WTC11 (cell line): ENCODE measurements at regions not wholly inside any gene's neighbourhood (a gene's known extent, or its start where the extent isn't known, plus 50 kb on each side); places are given as distances from the start of the nearest gene placed in this dataset.

Experiments
- ATAC-seq: fragments of 200-7000 bp; cut with Tn5 transposase; 2 replicates; pipeline ENCODE4 v1.10.0; 2021; ENCODE audit warnings: mild to moderate bottlenecking, moderate library complexity
- CTCF ChIA-PET: fragments of 300-600 bp; sonication (Branson Sonifier 250); formaldehyde crosslinking; loops from one replicate; lab custom pipeline; 2021; ENCODE audit warnings: antibody characterized with exemption; lab: Charles Lee
- POLR2A ChIA-PET: fragments of 350-600 bp; sonication (Branson Sonifier 250); formaldehyde crosslinking; loops from one replicate; lab custom pipeline; 2021; ENCODE audit warnings: antibody characterized with exemption; lab: Charles Lee
- DNase-seq: peaks from one replicate; pipeline ENCODE4 v3.0.0; 2021; ENCODE audit warnings: low spot score
- H3K27ac Mint-ChIP-seq: 2 replicates; pipeline ENCODE4 v1.8.0; 2021; ENCODE audit warnings: mixed read lengths
- H3K27me3 Mint-ChIP-seq: 2 replicates; pipeline ENCODE4 v1.8.0; 2021; ENCODE audit warnings: low read depth, mild to moderate bottlenecking, moderate library complexity, mixed read lengths
- H3K36me3 Mint-ChIP-seq: 2 replicates; pipeline ENCODE4 v1.8.0; 2021; ENCODE audit warnings: mixed read lengths
- H3K4me1 Mint-ChIP-seq: 2 replicates; pipeline ENCODE4 v1.8.0; 2022; ENCODE audit warnings: mixed read lengths
- H3K4me3 Mint-ChIP-seq: 2 replicates; pipeline ENCODE4 v1.8.0; 2021; ENCODE audit warnings: mild to moderate bottlenecking, moderate library complexity, mixed read lengths
- H3K9me3 Mint-ChIP-seq: 2 replicates; pipeline ENCODE4 v1.8.0; 2021; ENCODE audit warnings: mixed read lengths
- CBFB ChIP-seq: sonication (generic); formaldehyde crosslinking; IDR thresholded peaks from 2 replicates; pipeline ENCODE4 v1.8.1; 2022; ENCODE audit warnings: mild to moderate bottlenecking, low read depth, missing genetic modification reagents
- ELF4 ChIP-seq: sonication (generic); formaldehyde crosslinking; IDR thresholded peaks from 2 replicates; pipeline ENCODE4 v1.8.1; 2022; ENCODE audit warnings: low read depth, mild to moderate bottlenecking, moderate library complexity, missing genetic modification reagents
- FOXP1 ChIP-seq: sonication (generic); formaldehyde crosslinking; IDR thresholded peaks from 2 replicates; pipeline ENCODE4 v1.8.0; 2022; ENCODE audit warnings: missing genetic modification reagents, mild to moderate bottlenecking, moderate library complexity, borderline replicate concordance
- IRF2 ChIP-seq: sonication (generic); formaldehyde crosslinking; IDR thresholded peaks from 2 replicates; pipeline ENCODE4 v1.8.0; 2022; ENCODE audit warnings: low read depth, missing genetic modification reagents, borderline replicate concordance
- NFE2L1 ChIP-seq: sonication (generic); formaldehyde crosslinking; IDR thresholded peaks from 2 replicates; pipeline ENCODE4 v1.8.1; 2023; ENCODE audit warnings: missing genetic modification reagents
- NFYB ChIP-seq: sonication (generic); formaldehyde crosslinking; conservative IDR thresholded peaks from 2 replicates; pipeline ENCODE4 v1.8.0; 2022; ENCODE audit warnings: low read depth, missing genetic modification reagents
- RORB ChIP-seq: fragments of 250-450 bp; sonication (Bioruptor Pico); IDR thresholded peaks from 2 replicates; pipeline ENCODE4 v1.9.0; 2021; ENCODE audit warnings: mild to moderate bottlenecking
- SOX15 ChIP-seq: fragments of 250-450 bp; sonication (Bioruptor Pico); IDR thresholded peaks from 2 replicates; pipeline ENCODE4 v1.9.0; 2021; ENCODE audit warnings: mild to moderate bottlenecking
- SP1 ChIP-seq: sonication (generic); formaldehyde crosslinking; conservative IDR thresholded peaks from 2 replicates; pipeline ENCODE4 v1.8.1; 2022; ENCODE audit warnings: missing genetic modification reagents
- ZNF138 ChIP-seq: sonication (generic); formaldehyde crosslinking; conservative IDR thresholded peaks from 2 replicates; pipeline ENCODE4 v1.8.1; 2022; ENCODE audit warnings: mild to moderate bottlenecking, moderate library complexity, missing genetic modification reagents
- TF ChIP-seq, protein P1 (sequence below): fragments of 250-450 bp; sonication (Bioruptor Pico); conservative IDR thresholded peaks from 2 replicates; pipeline ENCODE4 v1.9.0; 2021; ENCODE audit warnings: mild to moderate bottlenecking
- TF ChIP-seq, protein P2 (sequence below): sonication (generic); formaldehyde crosslinking; IDR thresholded peaks from 2 replicates; pipeline ENCODE4 v1.8.0; 2022; ENCODE audit warnings: mild to moderate bottlenecking, missing genetic modification reagents
- TF ChIP-seq, protein P3 (sequence below): fragments of 250-450 bp; sonication (Bioruptor Pico); IDR thresholded peaks from 2 replicates; pipeline ENCODE4 v1.9.0; 2021; ENCODE audit warnings: mild to moderate bottlenecking
- TF ChIP-seq, protein P4 (sequence below): sonication (generic); formaldehyde crosslinking; IDR thresholded peaks from 2 replicates; pipeline ENCODE4 v1.8.0; 2023; ENCODE audit warnings: missing genetic modification reagents, mild to moderate bottlenecking, borderline replicate concordance
- TF ChIP-seq, protein P5 (sequence below): sonication (generic); formaldehyde crosslinking; conservative IDR thresholded peaks from 2 replicates; pipeline ENCODE4 v1.8.1; 2023; ENCODE audit warnings: mild to moderate bottlenecking, low read depth, missing genetic modification reagents, moderate library complexity
- TF ChIP-seq, protein P6 (sequence below): fragments of 200-600 bp; IDR thresholded peaks from 2 replicates; pipeline ENCODE4 v1.8.0; 2022; ENCODE audit warnings: antibody characterized with exemption

DNA sequence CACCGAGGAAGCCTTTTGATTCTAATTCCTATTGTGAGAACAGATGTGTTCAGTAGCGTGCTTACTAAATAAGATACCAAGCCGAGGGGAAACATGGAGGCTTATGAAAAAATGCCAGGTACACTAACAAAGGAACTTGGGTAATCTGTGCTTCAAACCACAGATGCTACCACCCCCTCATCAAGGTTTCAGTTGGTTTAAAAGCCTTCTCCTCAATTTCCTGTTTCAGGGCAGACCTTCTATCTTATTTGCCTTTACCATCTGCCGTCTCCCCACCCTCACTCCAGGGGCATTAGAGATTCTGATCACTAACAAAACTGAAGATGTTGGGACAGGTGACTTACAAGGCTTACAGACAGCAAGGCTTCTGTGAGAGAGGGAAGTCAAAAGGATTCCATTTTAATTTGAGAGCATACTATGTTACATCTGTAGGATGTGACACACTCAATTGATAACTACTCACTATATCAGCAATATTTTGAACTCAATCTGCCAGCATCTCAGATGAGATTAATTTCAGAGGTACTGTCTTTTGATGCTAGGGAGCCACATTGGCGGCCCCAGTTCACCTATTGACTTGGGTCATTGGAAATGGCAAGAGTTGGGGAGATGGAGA is 60.6 kb upstream of the PLCL2 start:
- H3K9me3 Mint-ChIP-seq = peaks cover 8% of the 10 kb centered on the region
- no peak for DNase-seq
- CTCF ChIA-PET = no interaction called here
- ATAC-seq = no peak
- H3K27me3 Mint-ChIP-seq = no peaks in the 10 kb centered on the region
- no peak overlapping the region for H3K4me3 Mint-ChIP-seq
- POLR2A ChIA-PET = no interaction called here
- H3K4me1 Mint-ChIP-seq = peaks cover 7% of the 10 kb centered on the region
- no peak overlapping the region for H3K27ac Mint-ChIP-seq
- no peak for TF ChIP-seq NFE2L1 (CRISPR knock-in tag)
- no peak for TF ChIP-seq IRF2 (CRISPR knock-in tag)
- TF ChIP-seq, protein P1, sequence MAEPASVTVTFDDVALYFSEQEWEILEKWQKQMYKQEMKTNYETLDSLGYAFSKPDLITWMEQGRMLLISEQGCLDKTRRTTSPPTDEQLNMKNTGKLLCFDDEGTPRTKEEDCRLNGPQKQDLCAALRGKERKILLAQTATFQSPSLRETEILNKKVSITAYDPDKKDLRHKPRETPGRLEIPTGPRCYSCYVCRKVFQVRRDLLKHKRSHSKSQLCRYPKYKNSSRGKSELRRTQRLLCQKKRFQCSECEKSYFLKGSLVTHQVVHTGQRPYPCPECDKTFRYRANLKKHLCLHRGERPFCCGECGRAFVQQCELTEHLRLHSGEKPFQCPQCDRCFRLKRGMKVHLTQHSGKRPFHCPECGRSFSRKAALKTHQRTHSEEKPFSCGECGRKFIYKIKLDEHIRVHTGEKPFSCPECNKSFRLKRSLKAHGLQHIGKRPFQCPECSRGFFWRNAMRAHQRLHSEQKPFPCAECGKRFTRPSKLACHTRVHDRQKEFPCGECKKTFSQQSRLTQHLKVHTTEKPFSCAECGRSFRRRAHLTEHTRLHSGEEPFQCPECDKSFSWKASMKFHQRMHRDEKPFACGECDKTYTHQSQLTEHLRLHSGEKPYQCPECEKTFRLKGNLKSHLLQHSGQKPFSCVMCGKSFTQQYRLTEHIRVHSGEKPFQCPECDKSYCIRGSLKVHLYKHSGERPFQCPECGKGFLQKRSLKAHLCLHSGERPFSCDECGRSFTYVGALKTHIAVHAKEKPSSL (CRISPR knock-in tag) = no peak
- TF ChIP-seq ELF4 (CRISPR knock-in tag) = no peak
- TF ChIP-seq, protein P2, sequence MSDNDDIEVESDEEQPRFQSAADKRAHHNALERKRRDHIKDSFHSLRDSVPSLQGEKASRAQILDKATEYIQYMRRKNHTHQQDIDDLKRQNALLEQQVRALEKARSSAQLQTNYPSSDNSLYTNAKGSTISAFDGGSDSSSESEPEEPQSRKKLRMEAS (CRISPR knock-in tag) = no peak
- no peak for TF ChIP-seq SOX15
- TF ChIP-seq, protein P3, sequence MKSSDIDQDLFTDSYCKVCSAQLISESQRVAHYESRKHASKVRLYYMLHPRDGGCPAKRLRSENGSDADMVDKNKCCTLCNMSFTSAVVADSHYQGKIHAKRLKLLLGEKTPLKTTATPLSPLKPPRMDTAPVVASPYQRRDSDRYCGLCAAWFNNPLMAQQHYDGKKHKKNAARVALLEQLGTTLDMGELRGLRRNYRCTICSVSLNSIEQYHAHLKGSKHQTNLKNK (CRISPR knock-in tag) = no peak
- TF ChIP-seq, protein P4, sequence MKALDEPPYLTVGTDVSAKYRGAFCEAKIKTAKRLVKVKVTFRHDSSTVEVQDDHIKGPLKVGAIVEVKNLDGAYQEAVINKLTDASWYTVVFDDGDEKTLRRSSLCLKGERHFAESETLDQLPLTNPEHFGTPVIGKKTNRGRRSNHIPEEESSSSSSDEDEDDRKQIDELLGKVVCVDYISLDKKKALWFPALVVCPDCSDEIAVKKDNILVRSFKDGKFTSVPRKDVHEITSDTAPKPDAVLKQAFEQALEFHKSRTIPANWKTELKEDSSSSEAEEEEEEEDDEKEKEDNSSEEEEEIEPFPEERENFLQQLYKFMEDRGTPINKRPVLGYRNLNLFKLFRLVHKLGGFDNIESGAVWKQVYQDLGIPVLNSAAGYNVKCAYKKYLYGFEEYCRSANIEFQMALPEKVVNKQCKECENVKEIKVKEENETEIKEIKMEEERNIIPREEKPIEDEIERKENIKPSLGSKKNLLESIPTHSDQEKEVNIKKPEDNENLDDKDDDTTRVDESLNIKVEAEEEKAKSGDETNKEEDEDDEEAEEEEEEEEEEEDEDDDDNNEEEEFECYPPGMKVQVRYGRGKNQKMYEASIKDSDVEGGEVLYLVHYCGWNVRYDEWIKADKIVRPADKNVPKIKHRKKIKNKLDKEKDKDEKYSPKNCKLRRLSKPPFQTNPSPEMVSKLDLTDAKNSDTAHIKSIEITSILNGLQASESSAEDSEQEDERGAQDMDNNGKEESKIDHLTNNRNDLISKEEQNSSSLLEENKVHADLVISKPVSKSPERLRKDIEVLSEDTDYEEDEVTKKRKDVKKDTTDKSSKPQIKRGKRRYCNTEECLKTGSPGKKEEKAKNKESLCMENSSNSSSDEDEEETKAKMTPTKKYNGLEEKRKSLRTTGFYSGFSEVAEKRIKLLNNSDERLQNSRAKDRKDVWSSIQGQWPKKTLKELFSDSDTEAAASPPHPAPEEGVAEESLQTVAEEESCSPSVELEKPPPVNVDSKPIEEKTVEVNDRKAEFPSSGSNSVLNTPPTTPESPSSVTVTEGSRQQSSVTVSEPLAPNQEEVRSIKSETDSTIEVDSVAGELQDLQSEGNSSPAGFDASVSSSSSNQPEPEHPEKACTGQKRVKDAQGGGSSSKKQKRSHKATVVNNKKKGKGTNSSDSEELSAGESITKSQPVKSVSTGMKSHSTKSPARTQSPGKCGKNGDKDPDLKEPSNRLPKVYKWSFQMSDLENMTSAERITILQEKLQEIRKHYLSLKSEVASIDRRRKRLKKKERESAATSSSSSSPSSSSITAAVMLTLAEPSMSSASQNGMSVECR (CRISPR knock-in tag) = no peak
- TF ChIP-seq, protein P5, sequence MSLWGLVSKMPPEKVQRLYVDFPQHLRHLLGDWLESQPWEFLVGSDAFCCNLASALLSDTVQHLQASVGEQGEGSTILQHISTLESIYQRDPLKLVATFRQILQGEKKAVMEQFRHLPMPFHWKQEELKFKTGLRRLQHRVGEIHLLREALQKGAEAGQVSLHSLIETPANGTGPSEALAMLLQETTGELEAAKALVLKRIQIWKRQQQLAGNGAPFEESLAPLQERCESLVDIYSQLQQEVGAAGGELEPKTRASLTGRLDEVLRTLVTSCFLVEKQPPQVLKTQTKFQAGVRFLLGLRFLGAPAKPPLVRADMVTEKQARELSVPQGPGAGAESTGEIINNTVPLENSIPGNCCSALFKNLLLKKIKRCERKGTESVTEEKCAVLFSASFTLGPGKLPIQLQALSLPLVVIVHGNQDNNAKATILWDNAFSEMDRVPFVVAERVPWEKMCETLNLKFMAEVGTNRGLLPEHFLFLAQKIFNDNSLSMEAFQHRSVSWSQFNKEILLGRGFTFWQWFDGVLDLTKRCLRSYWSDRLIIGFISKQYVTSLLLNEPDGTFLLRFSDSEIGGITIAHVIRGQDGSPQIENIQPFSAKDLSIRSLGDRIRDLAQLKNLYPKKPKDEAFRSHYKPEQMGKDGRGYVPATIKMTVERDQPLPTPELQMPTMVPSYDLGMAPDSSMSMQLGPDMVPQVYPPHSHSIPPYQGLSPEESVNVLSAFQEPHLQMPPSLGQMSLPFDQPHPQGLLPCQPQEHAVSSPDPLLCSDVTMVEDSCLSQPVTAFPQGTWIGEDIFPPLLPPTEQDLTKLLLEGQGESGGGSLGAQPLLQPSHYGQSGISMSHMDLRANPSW (CRISPR knock-in tag) = no peak
- TF ChIP-seq SP1 (CRISPR knock-in tag) = no peak
- TF ChIP-seq CBFB = no peak
- TF ChIP-seq NFYB (CRISPR knock-in tag) = no peak
- TF ChIP-seq FOXP1 (CRISPR knock-in tag) = no peak
- TF ChIP-seq, protein P6, sequence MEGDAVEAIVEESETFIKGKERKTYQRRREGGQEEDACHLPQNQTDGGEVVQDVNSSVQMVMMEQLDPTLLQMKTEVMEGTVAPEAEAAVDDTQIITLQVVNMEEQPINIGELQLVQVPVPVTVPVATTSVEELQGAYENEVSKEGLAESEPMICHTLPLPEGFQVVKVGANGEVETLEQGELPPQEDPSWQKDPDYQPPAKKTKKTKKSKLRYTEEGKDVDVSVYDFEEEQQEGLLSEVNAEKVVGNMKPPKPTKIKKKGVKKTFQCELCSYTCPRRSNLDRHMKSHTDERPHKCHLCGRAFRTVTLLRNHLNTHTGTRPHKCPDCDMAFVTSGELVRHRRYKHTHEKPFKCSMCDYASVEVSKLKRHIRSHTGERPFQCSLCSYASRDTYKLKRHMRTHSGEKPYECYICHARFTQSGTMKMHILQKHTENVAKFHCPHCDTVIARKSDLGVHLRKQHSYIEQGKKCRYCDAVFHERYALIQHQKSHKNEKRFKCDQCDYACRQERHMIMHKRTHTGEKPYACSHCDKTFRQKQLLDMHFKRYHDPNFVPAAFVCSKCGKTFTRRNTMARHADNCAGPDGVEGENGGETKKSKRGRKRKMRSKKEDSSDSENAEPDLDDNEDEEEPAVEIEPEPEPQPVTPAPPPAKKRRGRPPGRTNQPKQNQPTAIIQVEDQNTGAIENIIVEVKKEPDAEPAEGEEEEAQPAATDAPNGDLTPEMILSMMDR = no peak
- TF ChIP-seq ZNF138 = no peak
- TF ChIP-seq RORB (CRISPR knock-in tag) = no peak
- H3K36me3 Mint-ChIP-seq = peaks cover 7% of the 10 kb centered on the region
